Keratinocyte (primary cell): ENCODE measurements at regions not wholly inside any gene's neighbourhood (a gene's known extent, or its start where the extent isn't known, plus 50 kb on each side); places are given as distances from the start of the nearest gene placed in this dataset.

Experiments
- DNase-seq: peaks from one replicate; pipeline ENCODE4 v3.0.0-alpha.2; 2011; ENCODE audit warnings: low read depth, missing footprints, low spot score
- FAIRE-seq: peaks from 2 replicates; lab custom pipeline; 2011; peaks lifted over from hg19 to GRCh38; lab: Jason Lieb, UNC
- H2AFZ ChIP-seq: 2 replicates; pipeline ENCODE4 v1.6.0; 2012; ENCODE audit warnings: low read length, control low read depth, inconsistent platforms; ENCODE audit not compliant: control insufficient read depth
- H3K27ac ChIP-seq: 2 replicates; pipeline ENCODE4 v1.5.1; 2011; ENCODE audit warnings: low read length; ENCODE audit not compliant: control insufficient read depth, insufficient read depth
- H3K27me3 ChIP-seq: 3 replicates; pipeline ENCODE4 v1.6.0; 2011; ENCODE audit warnings: low read length; ENCODE audit not compliant: control insufficient read depth, insufficient read depth; ENCODE audit errors: extremely low read depth
- H3K36me3 ChIP-seq, 2 experiments: 2 replicates in 1 of 2; 3 replicates in 1 of 2; pipeline ENCODE4 v1.5.1; 2011; ENCODE audit warnings: low read length in 2 of 2, mild to moderate bottlenecking in 1 of 2; ENCODE audit not compliant: control insufficient read depth in 2 of 2, insufficient read depth in 2 of 2; ENCODE audit errors: extremely low read depth in 1 of 2
- H3K4me1 ChIP-seq: 3 replicates; pipeline ENCODE4 v1.5.1; 2011; ENCODE audit warnings: low read length; ENCODE audit not compliant: control insufficient read depth, insufficient read depth; ENCODE audit errors: extremely low read depth
- H3K4me2 ChIP-seq: 3 replicates; pipeline ENCODE4 v1.6.0; 2011; ENCODE audit warnings: low read depth, low read length; ENCODE audit not compliant: control insufficient read depth, insufficient read depth; ENCODE audit errors: extremely low read depth
- H3K4me3 ChIP-seq, 3 experiments: fragments of 200-600 bp in 1 of 3; sonication (generic) in 1 of 3; 2 replicates in 2 of 3; 3 replicates in 1 of 3; pipeline ENCODE4 v1.5.1; 2011 to 2016; ENCODE audit warnings: low read length in 3 of 3, mild to moderate bottlenecking in 3 of 3, control low read depth in 2 of 3, inconsistent platforms in 1 of 3, low read depth in 1 of 3, mixed read lengths in 1 of 3, mixed run types in 1 of 3, moderate library complexity in 1 of 3; ENCODE audit not compliant: control insufficient read depth in 2 of 3, insufficient read depth in 2 of 3; ENCODE audit errors: extremely low read depth in 1 of 3
- H3K79me2 ChIP-seq: 2 replicates; pipeline ENCODE4 v1.6.0; 2012; ENCODE audit warnings: low read length; ENCODE audit not compliant: control insufficient read depth, insufficient read depth
- H3K9ac ChIP-seq: 3 replicates; pipeline ENCODE4 v1.6.0; 2011; ENCODE audit warnings: low read length; ENCODE audit not compliant: control insufficient read depth, insufficient read depth; ENCODE audit errors: extremely low read depth
- H3K9me1 ChIP-seq: 3 replicates; pipeline ENCODE4 v1.6.0; 2011; ENCODE audit warnings: low read length; ENCODE audit not compliant: control insufficient read depth, insufficient read depth; ENCODE audit errors: extremely low read depth
- H3K9me3 ChIP-seq: 2 replicates; pipeline ENCODE4 v1.5.1; 2012; ENCODE audit warnings: low read depth, low read length; ENCODE audit not compliant: control insufficient read depth
- H4K20me1 ChIP-seq: 3 replicates; pipeline ENCODE4 v1.6.0; 2011; ENCODE audit warnings: low read length; ENCODE audit not compliant: control insufficient read depth, insufficient read depth; ENCODE audit errors: extremely low read depth
- EZH2 ChIP-seq: IDR thresholded peaks from one replicate; pipeline ENCODE4 v1.6.1; 2012; ENCODE audit warnings: inconsistent platforms, mild to moderate bottlenecking, low read length, moderate library complexity
- dilution Hi-C: fragments of 300-500 bp; cut with MboI; formaldehyde crosslinking; loops from one replicate; pipeline ENCODE4 v1.7.0; 2020; ENCODE audit warnings: low sequenced_read_pairs; ENCODE audit not compliant: extremely low pct_ligation_motif_present
- TF ChIP-seq, protein P1 (sequence below), 3 experiments: IDR thresholded peaks in 1 of 3; conservative IDR thresholded peaks in 1 of 3; optimal IDR thresholded peaks in 1 of 3; 2 replicates in 2 of 3; 3 replicates in 1 of 3; pipeline versions ENCODE3 to v1.5.1; 2011; ENCODE audit warnings: low read length in 3 of 3, mild to moderate bottlenecking in 3 of 3, moderate library complexity in 2 of 3, control low read depth in 1 of 3, inconsistent platforms in 1 of 3; ENCODE audit not compliant: insufficient read depth in 2 of 3; ENCODE audit errors: extremely low read depth in 1 of 3

GRCh38 chr4:164615964-164616363 lies 138.0 kb upstream of the SMIM31 start:
- DNase-seq = no peak
- peak; percentile 9 for FAIRE-seq
- Histone ChIP-seq H3K4me3 (no peak overlapping the region), H3K9ac (no peak overlapping the region), H3K79me2 (no peaks in the 10 kb centered on the region), H3K27me3 (no peaks in the 10 kb centered on the region), H4K20me1 (no peaks in the 10 kb centered on the region), H3K36me3 (no peaks in the 10 kb centered on the region), H3K4me1 (no peaks in the 10 kb centered on the region), H2AFZ (no peak overlapping the region), H3K9me3 (no peaks in the 10 kb centered on the region), H3K9me1 (no peaks in the 10 kb centered on the region), H3K4me2 (no peak overlapping the region), H3K27ac (no peak overlapping the region)
- dilution Hi-C loops = no loop called here
- TF ChIP-seq, protein P1, sequence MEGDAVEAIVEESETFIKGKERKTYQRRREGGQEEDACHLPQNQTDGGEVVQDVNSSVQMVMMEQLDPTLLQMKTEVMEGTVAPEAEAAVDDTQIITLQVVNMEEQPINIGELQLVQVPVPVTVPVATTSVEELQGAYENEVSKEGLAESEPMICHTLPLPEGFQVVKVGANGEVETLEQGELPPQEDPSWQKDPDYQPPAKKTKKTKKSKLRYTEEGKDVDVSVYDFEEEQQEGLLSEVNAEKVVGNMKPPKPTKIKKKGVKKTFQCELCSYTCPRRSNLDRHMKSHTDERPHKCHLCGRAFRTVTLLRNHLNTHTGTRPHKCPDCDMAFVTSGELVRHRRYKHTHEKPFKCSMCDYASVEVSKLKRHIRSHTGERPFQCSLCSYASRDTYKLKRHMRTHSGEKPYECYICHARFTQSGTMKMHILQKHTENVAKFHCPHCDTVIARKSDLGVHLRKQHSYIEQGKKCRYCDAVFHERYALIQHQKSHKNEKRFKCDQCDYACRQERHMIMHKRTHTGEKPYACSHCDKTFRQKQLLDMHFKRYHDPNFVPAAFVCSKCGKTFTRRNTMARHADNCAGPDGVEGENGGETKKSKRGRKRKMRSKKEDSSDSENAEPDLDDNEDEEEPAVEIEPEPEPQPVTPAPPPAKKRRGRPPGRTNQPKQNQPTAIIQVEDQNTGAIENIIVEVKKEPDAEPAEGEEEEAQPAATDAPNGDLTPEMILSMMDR (optimal IDR thresholded peaks at IDR 0.05 in 1 of 3, IDR thresholded peaks at IDR 0.05 in 1 of 3, conservative IDR thresholded peaks at IDR 0.05 in 1 of 3; ENCODE audit: extremely low read depth in 1 of 3, insufficient read depth in 2 of 3, low read length in 3 of 3) = no peak
- TF ChIP-seq EZH2 = no peak

GRCh38 chr4:164616961-164617360 lies 137.0 kb upstream of the SMIM31 start:
- Histone ChIP-seq H3K27me3 (no peaks in the 10 kb centered on the region), H3K79me2 (no peaks in the 10 kb centered on the region), H3K4me3 (no peak overlapping the region), H3K4me2 (no peak overlapping the region), H3K27ac (no peak overlapping the region), H3K36me3 (no peaks in the 10 kb centered on the region), H3K4me1 (peaks cover 4% of the 10 kb centered on the region), H3K9ac (no peak overlapping the region), H4K20me1 (no peaks in the 10 kb centered on the region), H3K9me3 (no peaks in the 10 kb centered on the region), H3K9me1 (no peaks in the 10 kb centered on the region), H2AFZ (no peak overlapping the region)
- DNase-seq (no peak), FAIRE-seq (no peak)
- TF ChIP-seq, protein P1 (optimal IDR thresholded peaks at IDR 0.05 in 1 of 3, IDR thresholded peaks at IDR 0.05 in 1 of 3, conservative IDR thresholded peaks at IDR 0.05 in 1 of 3; ENCODE audit: extremely low read depth in 1 of 3, insufficient read depth in 2 of 3, low read length in 3 of 3) = no peak
- no peak for TF ChIP-seq EZH2
- dilution Hi-C loops = no loop called here
